ENCODE measurements at regions not wholly inside any gene's neighbourhood (a gene's known extent, or its start where the extent isn't known, plus 50 kb on each side); places are given as distances from the start of the nearest gene placed in this dataset.

- no peak for TF ChIP-seq GATA2 (IDR thresholded peaks at IDR 0.05; ENCODE audit: low read depth, low read length)
- no peak for TF ChIP-seq GATA3 (IDR thresholded peaks at IDR 0.05; ENCODE audit: low read depth, low read length)
Measured at GRCh38 chr11:113528982-113529381, 53.8 kb upstream of the DRD2 start.

Measured in SH-SY5Y (cell line).